Activated T-helper 1 cell treated with anti-CD3 and anti-CD28 coated beads, Interleukin-12 subunit alpha, Interleukin-12 subunit beta, Interleukin-2, Interleukin-4 antibody, amounts not matched to agents 30 ng/mL and 10 ng/mL and 1 ng/mL, durations not matched to agents 14 hours and 24 hours and 36 hours (primary cell): ENCODE measurements at regions not wholly inside any gene's neighbourhood (a gene's known extent, or its start where the extent isn't known, plus 50 kb on each side); places are given as distances from the start of the nearest gene placed in this dataset.

Experiments used
- DNase-seq: peaks from one replicate; pipeline ENCODE4 v3.0.0; 2021; ENCODE audit warnings: low spot score
- H3K27ac Mint-ChIP-seq: one replicate; pipeline ENCODE4 v1.8.0; 2021; ENCODE audit warnings: mild to moderate bottlenecking, mixed read lengths
- H3K27me3 Mint-ChIP-seq: one replicate; pipeline ENCODE4 v1.8.0; 2022; ENCODE audit warnings: mild to moderate bottlenecking, moderate library complexity, mixed read lengths; ENCODE audit not compliant: insufficient read depth
- H3K36me3 Mint-ChIP-seq: one replicate; pipeline ENCODE4 v1.8.0; 2021; ENCODE audit warnings: low read depth, mixed read lengths
- H3K4me1 Mint-ChIP-seq: one replicate; pipeline ENCODE4 v1.8.0; 2021; ENCODE audit warnings: low read depth, mixed read lengths
- H3K4me3 Mint-ChIP-seq: one replicate; pipeline ENCODE4 v1.8.0; 2021; ENCODE audit warnings: mild to moderate bottlenecking, moderate library complexity, mixed read lengths
- H3K9me3 Mint-ChIP-seq: one replicate; pipeline ENCODE4 v1.8.0; 2021; ENCODE audit warnings: mixed read lengths
- intact Hi-C: fragments of 100-400 bp; cut with micrococcal nuclease; formaldehyde crosslinking; loops from one replicate; pipeline ENCODE4 v1.15.1; 2024

- H3K27ac Mint-ChIP-seq: no peak overlapping the region
- no peaks in the 10 kb centered on the region for H3K9me3 Mint-ChIP-seq
- no peak overlapping the region for H3K4me3 Mint-ChIP-seq
- no peaks in the 10 kb centered on the region for H3K27me3 Mint-ChIP-seq
- DNase-seq: no peak
- intact Hi-C loops: no loop called here
- no peaks in the 10 kb centered on the region for H3K36me3 Mint-ChIP-seq
- no peaks in the 10 kb centered on the region for H3K4me1 Mint-ChIP-seq
Measured at GRCh38 chr4:8796096-8796495, 75.5 kb downstream of the HMX1 start.

GRCh38 chr4:8795140-8795539 is 76.5 kb downstream of the HMX1 start:
- intact Hi-C loops: no loop called here
- H3K4me1 Mint-ChIP-seq: no peaks in the 10 kb centered on the region

GRCh38 chr4:8794491-8794890 is 77.1 kb downstream of the HMX1 start:
- no peaks in the 10 kb centered on the region for H3K27me3 Mint-ChIP-seq
- H3K9me3 Mint-ChIP-seq: no peaks in the 10 kb centered on the region
- intact Hi-C loops: no loop called here
- no peaks in the 10 kb centered on the region for H3K4me1 Mint-ChIP-seq
- no peak overlapping the region for H3K27ac Mint-ChIP-seq
- no peaks in the 10 kb centered on the region for H3K36me3 Mint-ChIP-seq
- DNase-seq: no peak
- no peak overlapping the region for H3K4me3 Mint-ChIP-seq

More at GRCh38 chr4:8795140-8795539, 76.5 kb downstream of the HMX1 start:
- H3K9me3 Mint-ChIP-seq: no peaks in the 10 kb centered on the region
- no peak overlapping the region for H3K4me3 Mint-ChIP-seq
- H3K27me3 Mint-ChIP-seq: no peaks in the 10 kb centered on the region
- H3K36me3 Mint-ChIP-seq: no peaks in the 10 kb centered on the region
- H3K27ac Mint-ChIP-seq: no peak overlapping the region
- DNase-seq: no peak

GRCh38 chr4:8793571-8794160 is 78.0 kb downstream of the HMX1 start:
- no peaks in the 10 kb centered on the region for H3K9me3 Mint-ChIP-seq
- H3K27me3 Mint-ChIP-seq: no peaks in the 10 kb centered on the region
- intact Hi-C loops: no loop called here
- H3K4me1 Mint-ChIP-seq: no peaks in the 10 kb centered on the region
- no peak for DNase-seq
- no peaks in the 10 kb centered on the region for H3K36me3 Mint-ChIP-seq
- no peak overlapping the region for H3K27ac Mint-ChIP-seq
- H3K4me3 Mint-ChIP-seq: no peak overlapping the region

- no peaks in the 10 kb centered on the region for H3K9me3 Mint-ChIP-seq
- no peaks in the 10 kb centered on the region for H3K4me1 Mint-ChIP-seq
- H3K27me3 Mint-ChIP-seq: no peaks in the 10 kb centered on the region
- intact Hi-C loops: no loop called here
- H3K27ac Mint-ChIP-seq: no peak overlapping the region
- DNase-seq: no peak
- no peaks in the 10 kb centered on the region for H3K36me3 Mint-ChIP-seq
- H3K4me3 Mint-ChIP-seq: no peak overlapping the region
Measured at GRCh38 chr4:8792491-8792890, 79.1 kb downstream of the HMX1 start.

- Mint-ChIP-seq H3K36me3 (no peaks in the 10 kb centered on the region), H3K4me1 (no peaks in the 10 kb centered on the region), H3K27me3 (no peaks in the 10 kb centered on the region), H3K4me3 (no peak overlapping the region), H3K9me3 (no peaks in the 10 kb centered on the region), H3K27ac (no peak overlapping the region)
- intact Hi-C loops: no loop called here
- no peak for DNase-seq
Measured at GRCh38 chr4:8791609-8792008, 80.0 kb downstream of the HMX1 start.

GRCh38 chr4:8790749-8791148 is 80.9 kb downstream of the HMX1 start:
- H3K27ac Mint-ChIP-seq: no peak overlapping the region
- intact Hi-C loops: no loop called here
- H3K4me3 Mint-ChIP-seq: no peak overlapping the region
- no peaks in the 10 kb centered on the region for H3K36me3 Mint-ChIP-seq
- no peaks in the 10 kb centered on the region for H3K9me3 Mint-ChIP-seq
- no peak for DNase-seq
- H3K27me3 Mint-ChIP-seq: no peaks in the 10 kb centered on the region
- no peaks in the 10 kb centered on the region for H3K4me1 Mint-ChIP-seq

- Mint-ChIP-seq H3K4me3 (no peak overlapping the region), H3K27ac (no peak overlapping the region), H3K9me3 (no peaks in the 10 kb centered on the region), H3K36me3 (no peaks in the 10 kb centered on the region), H3K4me1 (no peaks in the 10 kb centered on the region), H3K27me3 (no peaks in the 10 kb centered on the region)
- intact Hi-C loops: no loop called here
- DNase-seq: no peak
Measured at GRCh38 chr4:8788174-8788573, 83.5 kb downstream of the HMX1 start.

- Mint-ChIP-seq H3K27ac (no peak overlapping the region), H3K9me3 (no peaks in the 10 kb centered on the region), H3K27me3 (no peaks in the 10 kb centered on the region), H3K4me3 (no peak overlapping the region), H3K36me3 (no peaks in the 10 kb centered on the region), H3K4me1 (no peaks in the 10 kb centered on the region)
- intact Hi-C loops: no loop called here
- DNase-seq: no peak
Measured at GRCh38 chr4:8786166-8786565, 85.5 kb downstream of the HMX1 start.

- no peaks in the 10 kb centered on the region for H3K27me3 Mint-ChIP-seq
- H3K4me1 Mint-ChIP-seq: no peaks in the 10 kb centered on the region
- intact Hi-C loops: no loop called here
- no peak overlapping the region for H3K4me3 Mint-ChIP-seq
- H3K36me3 Mint-ChIP-seq: no peaks in the 10 kb centered on the region
- no peak overlapping the region for H3K27ac Mint-ChIP-seq
- no peak for DNase-seq
- no peaks in the 10 kb centered on the region for H3K9me3 Mint-ChIP-seq
Measured at GRCh38 chr4:8785656-8786142, 85.9 kb downstream of the HMX1 start.

- intact Hi-C loops: no loop called here
- Mint-ChIP-seq H3K27ac (no peak overlapping the region), H3K27me3 (no peaks in the 10 kb centered on the region), H3K4me3 (no peak overlapping the region), H3K36me3 (no peaks in the 10 kb centered on the region), H3K9me3 (no peaks in the 10 kb centered on the region), H3K4me1 (no peaks in the 10 kb centered on the region)
- DNase-seq: no peak
Measured at GRCh38 chr4:8783736-8784135, 87.9 kb downstream of the HMX1 start.

- Mint-ChIP-seq H3K9me3 (no peaks in the 10 kb centered on the region), H3K4me3 (no peak overlapping the region), H3K4me1 (no peaks in the 10 kb centered on the region), H3K27ac (no peak overlapping the region), H3K27me3 (no peaks in the 10 kb centered on the region), H3K36me3 (no peaks in the 10 kb centered on the region)
- intact Hi-C loops: no loop called here
- DNase-seq: no peak
Measured at GRCh38 chr4:8782135-8782534, 89.5 kb downstream of the HMX1 start.

GRCh38 chr4:8781641-8782040 is 90.0 kb downstream of the HMX1 start:
- Mint-ChIP-seq H3K4me3 (no peak overlapping the region), H3K4me1 (no peaks in the 10 kb centered on the region), H3K36me3 (no peaks in the 10 kb centered on the region), H3K27ac (no peak overlapping the region), H3K27me3 (no peaks in the 10 kb centered on the region), H3K9me3 (no peaks in the 10 kb centered on the region)
- DNase-seq: no peak
- intact Hi-C loops: no loop called here
